ENCODE measurements at regions not wholly inside any gene's neighbourhood (a gene's known extent, or its start where the extent isn't known, plus 50 kb on each side); places are given as distances from the start of the nearest gene placed in this dataset.

DNA sequence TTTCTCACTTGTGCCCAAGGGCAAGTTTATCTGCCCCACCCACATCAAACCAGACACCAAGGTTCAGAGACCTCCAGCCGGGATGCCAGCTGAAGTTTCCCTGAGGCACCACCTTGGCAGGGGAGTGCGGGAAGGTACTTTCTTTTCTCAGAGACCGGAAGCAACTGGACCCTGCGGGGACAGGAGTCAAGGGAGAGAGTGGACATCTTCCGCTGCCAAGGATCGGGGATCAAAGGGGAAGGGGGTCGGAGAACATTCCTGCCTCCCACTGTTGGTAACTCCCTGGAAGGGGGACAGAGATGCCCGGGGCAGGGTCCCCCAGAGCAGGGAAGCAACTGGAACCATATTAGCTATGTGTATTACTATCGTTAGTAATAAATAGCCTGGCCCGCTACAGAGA lies 161.8 kb downstream of the DICER1 start:
- no peak for DNase-seq (ENCODE audit: low spot score)

DNA sequence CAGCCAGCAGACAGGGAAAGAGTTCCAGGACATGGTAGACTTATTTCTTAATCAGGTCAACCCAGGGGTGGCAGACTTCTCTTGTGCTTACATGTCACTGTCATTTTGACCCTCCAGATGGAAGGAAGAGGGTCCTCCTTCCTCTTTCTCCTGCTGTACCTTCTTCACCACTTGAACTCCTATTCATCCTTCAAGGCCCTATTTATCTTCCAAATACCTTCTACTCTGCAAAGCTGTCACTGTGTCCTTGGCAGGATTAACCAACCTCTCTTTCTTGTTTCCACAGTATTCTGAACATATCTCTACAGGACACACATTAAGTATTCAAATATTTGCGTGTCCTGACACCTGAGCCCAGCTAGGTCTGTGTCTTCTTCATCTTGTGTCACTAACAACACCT lies 163.1 kb downstream of the DICER1 start:
- DNase-seq (ENCODE audit: low spot score) = no peak

DNA sequence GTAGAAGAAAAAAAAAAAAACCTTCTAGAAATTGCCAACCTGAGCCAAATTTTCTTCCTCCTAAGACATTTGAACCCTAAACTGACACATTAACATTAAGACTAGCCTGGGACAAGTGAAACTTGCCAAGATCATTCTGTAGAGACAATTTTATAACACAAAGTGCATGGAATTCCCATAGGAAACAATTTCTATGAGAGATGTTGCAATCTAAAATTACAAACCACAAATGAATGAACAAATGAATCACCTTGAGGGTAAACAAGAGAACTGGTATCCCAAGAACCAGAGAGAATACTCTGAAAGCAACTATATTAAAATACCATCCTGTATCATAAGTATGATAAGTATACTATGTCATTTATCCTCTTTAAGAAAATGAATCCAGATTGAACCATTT lies 165.3 kb downstream of the DICER1 start:
- DNase-seq (ENCODE audit: low spot score) = peak; percentile 11

DNA sequence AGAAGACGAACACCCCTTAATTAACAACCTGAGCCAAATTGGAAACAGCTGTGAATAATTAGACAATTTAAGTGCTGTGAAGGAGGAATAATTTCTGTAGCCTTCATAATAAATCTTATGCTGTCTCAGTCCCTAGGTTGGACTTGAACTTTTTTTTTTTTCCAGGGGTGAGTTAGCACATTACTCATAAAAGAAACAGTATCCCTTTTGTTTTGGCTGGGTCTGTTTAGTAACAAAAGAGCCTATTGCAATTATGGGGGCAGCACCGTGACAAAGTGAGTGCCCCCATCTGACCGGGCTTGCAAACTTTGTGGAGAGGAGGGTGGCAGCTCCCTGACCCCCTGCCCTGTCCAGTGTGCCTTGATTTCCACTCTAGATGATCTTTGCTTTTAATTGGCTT lies 167.4 kb downstream of the DICER1 start:
- no peak for DNase-seq (ENCODE audit: low spot score)

DNA sequence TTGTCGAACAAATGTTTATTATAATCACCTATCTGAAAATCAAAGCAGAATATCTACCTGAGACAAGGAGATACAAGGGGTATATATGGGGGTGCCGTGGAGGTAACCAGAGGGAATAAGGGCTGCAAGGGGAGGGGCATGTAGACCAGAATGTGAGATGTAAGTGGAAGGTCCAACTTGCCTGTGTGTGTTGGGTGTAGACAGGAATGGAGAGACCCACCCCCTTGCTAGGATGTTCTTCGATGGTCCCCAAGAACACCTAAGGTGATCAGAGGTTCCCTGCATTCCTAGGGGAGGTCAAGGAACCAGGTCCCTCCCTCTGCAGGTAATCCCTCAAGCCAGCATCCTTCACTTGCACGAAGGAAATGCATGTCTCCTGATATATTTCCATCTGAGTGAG lies 167.9 kb downstream of the DICER1 start:
- DNase-seq (ENCODE audit: low spot score) = no peak

DNA sequence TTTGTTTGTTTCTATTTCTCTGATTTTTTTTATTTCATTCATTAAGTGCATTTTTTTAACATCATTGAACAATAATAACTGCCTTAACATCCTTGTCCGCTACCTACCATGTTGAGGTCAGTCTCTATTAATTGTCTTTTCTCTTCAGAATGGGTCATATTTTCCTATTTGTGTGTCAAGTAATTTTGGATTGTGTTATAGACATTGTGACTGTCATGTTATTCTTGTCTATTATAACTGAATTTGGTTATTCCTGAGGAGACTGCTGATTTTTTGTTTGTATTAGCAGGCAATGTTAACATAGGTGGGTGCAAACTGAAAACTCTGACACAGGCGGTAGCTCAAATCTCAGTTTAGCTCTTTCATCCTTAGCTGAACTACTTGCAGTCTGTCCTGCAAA lies 169.9 kb downstream of the DICER1 start:
- DNase-seq (ENCODE audit: low spot score) = no peak

DNA sequence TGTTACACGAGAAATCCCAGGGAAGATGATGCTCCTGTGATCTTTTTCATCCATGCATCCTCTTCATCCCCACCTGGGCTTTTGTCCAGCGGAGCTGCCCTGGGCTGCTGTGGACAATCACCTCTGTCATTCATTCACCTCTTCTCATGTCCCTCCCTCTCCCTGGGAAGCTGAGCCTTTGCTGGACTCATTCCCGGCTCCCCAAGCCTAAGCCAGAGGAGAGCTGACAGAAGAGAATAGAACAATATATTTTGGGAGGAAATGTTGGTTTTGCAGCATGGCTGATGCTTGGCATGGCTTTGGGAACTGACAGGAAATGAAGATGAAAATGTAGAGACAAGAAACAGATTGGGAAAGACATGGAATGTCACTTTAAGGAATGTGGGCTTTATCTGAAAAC lies 177.4 kb downstream of the DICER1 start:
- no peak for DNase-seq (ENCODE audit: low spot score)

DNA sequence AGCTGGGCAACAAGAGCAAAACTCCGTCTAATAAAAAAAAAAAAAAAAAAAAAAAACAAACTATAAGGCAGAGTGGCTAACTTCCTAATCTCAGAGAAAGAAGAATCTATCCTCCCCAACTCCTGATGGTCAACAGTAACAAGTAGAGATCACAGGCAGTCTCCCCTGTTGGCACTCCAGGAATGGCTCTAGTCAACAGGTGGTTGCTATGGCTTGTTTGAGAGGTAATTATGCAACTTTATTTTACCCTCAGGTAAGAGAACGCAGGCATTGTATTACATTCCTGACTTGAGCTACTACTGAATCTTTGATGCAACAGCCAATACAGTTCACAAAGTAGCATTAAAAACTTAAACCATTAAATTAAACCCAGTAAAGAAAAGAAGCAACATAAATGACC lies 180.3 kb downstream of the DICER1 start:
- no peak for DNase-seq (ENCODE audit: low spot score)

DNA sequence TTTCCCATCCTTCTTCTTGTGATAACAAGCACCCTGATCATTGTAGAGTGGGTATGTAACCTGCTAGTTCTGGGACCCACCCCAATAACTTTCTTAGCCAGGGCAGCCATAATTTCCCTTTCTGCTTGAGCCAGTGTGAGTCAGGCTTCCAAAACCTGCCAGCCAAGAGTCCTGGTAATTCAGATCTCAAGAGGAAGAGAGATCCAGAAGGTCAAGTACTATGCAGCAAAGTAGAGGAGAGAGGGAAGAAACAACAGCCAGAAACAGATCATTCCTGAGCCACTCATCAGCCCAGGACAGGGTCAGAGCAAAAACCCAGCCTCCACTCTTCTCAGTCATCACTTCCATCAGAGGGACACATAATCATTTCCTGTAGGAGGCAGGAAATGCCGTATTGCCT lies 182.0 kb downstream of the DICER1 start:
- DNase-seq (ENCODE audit: low spot score) = no peak

DNA sequence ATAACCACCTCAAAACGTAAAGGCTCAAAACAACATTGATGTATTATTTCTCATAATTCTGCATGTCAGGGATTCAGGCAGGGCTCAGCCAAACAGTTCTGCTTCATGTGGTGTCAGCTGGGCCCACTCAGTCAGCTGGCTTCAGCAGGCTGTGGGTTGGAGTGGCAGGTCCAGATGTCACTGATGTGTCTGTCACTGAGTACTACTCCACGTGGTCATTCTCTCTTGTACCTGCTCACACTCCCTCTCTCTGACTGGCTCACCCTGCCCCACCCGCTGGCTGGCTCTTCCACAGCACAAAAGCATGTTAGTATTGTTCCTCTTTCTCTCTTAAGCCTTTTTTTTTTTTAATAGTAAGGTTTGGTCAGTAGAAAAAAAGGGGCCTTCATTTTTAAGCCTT lies 182.4 kb downstream of the DICER1 start:
- DNase-seq (ENCODE audit: low spot score) = no peak

DNA sequence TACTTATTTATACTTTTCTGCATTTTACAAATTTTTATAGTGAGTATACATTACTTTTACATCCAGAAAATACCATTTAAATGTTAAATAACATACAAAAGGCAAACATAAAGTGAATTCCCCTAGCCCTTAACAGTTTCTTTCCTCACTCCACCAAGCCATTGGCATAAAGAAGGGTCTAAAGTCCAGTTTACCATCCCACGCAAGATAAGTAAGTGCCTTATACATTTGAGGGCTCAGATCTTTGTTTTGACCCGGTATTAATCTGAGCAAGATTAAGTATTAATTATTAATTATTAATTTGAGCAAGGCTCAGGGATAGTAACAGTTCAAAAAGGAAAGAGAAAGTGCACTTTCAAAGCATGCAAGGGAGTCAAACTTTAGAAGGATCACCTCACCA lies 182.9 kb downstream of the DICER1 start:
- no peak for DNase-seq (ENCODE audit: low spot score)

DNA sequence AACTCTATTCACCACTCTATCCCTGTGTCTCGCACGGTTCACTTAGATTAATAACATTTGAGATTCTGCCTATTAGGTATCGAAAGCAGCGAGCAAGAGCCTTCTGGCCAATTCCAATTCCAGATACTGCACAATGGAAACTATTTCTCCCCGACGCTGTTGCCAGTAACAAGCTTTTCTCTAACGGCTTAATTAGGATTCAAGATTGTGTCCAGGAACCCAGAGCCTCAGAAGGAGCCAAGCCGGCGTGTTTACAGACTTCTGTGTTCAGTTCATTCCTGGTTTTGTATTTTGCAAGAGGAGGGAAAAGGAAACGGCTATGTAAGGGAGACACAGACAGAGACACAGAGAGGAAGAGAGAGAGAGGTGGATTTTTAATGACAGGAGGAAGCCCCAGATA lies 185.6 kb downstream of the DICER1 start:
- DNase-seq (ENCODE audit: low spot score) = no peak

DNA sequence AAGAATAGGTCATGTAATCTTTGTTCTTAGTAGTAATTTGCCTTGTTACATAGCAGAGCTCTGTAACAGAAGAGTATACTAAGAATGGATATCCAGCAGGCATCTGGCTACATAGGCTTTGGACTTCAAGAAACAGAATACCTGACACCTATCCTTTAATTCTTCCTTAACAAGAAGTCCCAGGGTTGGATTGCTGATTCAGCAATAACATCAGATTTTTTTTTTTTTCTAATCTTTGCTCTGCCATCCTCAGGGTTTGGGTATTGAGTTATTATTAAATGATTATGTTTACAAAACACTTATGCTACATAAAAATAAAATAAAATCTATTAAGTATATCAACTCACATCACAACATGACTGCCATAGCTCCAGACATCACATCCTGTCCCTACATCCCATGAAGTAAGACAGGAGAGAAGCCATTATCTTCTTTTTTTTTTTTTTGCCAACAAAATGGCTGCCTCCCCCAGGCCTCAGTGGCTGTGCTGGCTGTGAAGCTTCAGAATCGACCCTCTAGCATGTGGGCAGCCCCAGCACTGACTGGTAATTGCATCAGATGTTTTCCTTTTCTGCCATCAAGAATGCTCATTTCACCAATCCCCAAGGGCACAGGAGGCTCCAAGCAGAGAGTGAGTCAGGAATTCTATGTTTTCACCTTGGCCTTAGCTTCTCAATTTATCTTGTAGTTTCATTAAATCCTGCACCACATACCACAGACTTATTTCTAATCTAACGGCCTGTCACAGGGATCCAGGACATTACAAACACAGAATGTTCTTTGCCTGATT lies 186.2 kb downstream of the DICER1 start:
- no peak for DNase-seq (ENCODE audit: low spot score)

DNA sequence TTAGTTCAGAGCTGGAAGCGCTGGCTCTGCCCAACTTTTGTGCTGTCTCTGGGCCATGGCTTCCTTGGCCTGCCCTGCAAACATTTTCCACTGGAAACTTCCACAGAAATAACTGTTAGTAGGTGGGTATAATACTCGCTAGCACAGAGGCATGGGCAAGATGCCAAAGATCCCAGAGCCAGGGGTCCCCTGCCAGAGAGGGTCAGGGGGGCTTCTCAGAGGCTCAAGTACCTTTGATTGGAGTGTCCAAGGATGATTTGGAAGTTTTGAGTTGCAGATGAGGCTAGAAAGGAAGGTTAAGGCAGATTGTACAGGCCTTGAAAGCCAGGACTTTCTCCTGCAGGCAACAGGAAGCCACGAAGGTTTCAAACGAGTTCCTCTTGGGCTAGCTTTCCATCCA lies 187.6 kb downstream of the DICER1 start:
- no peak for DNase-seq (ENCODE audit: low spot score)

DNA sequence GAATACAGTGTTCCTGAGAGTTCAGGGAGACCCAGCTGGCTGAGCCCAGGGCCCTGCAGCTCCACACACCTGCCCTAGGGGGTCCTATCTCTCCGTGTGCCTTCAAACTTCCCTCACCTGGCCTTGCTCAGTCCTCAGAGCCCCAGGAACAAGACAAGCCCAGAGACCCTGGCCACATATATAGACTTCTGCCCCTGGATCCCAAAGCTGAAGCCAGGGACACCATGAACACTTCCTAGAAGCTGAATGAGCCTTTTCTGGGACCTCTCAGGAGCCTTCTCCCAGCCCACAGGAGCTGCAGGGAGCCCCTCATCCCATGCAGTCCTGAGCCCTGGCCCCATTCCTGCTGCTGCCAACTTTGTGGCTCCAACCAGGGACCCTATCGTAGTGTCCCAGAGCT lies 190.5 kb downstream of the DICER1 start:
- no peak for DNase-seq (ENCODE audit: low spot score)

DNA sequence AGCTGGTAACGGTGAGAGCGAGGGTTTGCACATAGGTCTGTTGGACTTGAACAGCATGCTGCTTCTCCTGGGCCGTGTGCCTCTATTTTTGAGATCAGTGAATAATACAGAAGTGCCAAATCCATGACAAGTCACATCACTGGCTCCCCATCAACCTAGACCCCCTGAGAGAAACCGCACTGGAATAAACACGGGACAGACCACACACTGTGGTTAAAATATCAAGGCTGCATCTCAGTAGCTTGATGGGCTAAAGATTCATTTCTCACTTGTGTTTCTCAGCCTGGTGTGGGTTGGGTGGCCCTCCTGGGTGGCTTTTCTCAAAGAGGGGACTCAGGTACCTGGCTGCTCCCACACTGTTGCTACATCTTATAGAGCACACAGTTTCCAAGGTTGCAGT lies 191.0 kb downstream of the DICER1 start:
- no peak for DNase-seq (ENCODE audit: low spot score)

DNA sequence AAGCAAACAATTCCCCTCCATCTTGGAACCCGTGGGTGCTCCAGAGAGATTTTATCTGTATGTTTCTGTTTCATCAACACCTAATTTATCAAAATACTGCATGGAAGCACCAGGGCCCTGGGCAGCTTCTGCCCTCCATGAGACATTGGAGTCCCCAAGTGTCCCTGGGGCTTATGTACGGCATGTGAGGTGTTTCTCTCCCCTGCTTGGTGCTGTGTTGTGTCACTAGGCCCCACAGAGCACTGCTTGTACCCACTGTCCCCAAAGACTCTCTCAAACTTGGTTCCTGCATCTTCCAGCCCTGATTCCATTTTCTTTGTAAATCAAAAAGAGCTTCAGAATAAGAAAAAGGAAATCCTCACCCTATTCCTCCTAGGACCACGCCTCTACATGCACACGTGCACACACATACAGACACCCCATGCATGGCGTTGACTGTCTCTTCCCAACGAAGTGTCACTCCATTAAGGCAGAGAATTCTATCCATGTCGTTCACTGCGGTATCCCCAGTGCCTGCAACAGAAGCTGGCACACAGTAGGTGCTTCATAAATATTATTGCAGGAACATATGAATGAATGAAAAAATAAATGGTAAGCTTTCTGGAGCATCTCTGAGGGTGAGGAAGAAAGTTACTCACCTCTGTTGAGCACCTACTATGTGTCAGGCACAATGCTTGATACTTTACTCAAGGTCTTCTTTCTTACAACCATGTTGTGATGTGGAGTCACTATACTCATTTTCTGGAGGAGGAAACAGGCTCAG lies 191.6 kb downstream of the DICER1 start:
- DNase-seq (ENCODE audit: low spot score) = no peak

DNA sequence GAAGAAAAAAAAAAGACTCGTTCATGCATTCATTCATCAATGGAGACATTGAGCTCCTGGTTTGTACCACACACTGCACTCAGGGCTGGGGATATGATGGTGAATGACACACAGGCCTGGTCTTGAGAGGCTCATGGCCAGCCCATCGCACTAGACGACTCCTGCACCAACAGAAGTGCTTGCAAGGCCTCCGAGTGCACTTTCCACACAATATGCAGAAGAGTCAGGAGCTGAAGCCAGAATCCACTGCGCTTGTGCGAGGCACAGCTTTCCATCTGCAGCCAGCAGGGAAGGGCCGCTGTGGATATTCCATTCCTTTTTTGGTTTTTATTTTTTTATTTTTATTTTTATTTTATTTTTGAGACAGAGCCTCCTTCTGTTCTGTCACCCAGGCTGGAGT lies 192.4 kb downstream of the DICER1 start:
- DNase-seq (ENCODE audit: low spot score) = no peak

DNA sequence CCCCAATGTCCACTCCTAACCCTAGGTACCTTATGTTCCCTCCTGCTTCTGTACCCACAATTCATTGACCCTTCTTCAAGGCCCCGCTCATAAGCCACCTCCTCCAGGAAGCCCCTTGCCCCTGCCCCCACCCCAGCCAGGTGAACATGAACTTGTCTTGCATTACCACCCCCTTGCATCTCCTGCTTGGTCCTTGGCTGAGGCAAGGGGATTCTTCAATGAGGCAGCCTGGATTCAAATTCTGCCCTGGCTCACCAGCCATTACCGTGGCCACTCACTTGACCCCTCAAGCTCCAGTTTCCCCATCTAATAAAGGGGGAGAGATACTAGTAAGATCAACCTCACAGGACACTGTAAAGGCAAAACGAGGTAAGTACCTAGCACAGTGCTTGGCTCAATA lies 193.1 kb downstream of the DICER1 start:
- DNase-seq (ENCODE audit: low spot score) = no peak

DNA sequence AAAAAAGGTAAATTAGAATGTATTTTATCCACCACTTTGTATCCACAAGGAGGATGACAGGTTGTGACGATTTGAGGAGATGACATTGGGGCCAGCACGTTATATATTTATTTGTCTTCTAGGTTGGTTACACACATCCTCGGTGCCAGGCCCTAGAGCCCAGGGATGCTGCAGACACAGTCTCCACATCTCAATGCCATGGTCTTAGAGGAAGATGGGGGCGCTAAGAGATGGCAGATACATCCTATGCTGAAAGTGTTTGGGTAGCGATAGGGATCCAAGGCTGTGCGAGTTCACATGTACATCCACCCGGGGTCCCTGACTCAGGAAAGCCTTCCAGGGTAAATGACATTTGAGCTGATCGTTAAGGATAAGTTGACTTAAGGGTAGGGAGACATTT lies 193.1 kb upstream of the GSC start:
- no peak for DNase-seq (ENCODE audit: low spot score)

DNA sequence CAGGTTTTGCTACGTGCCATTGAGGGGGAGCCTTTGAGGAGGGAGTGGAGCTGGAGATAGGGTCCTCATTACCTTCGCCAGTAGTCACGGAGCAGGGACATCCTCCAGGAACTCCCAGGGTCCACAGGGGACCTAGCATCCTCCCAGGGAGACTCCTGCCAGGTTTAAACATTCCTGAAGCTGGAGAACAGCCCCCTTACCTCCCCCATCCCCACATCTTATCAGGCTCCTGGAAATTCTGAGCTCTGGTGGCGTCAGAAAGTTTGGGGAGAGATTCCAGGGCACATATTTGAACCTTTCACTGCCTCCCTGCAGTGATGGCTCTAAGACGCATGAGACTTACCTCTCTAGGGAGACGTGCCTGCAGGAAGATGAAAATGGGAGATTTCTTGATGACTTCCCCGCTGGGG lies 192.3 kb upstream of the GSC start:
- DNase-seq (ENCODE audit: low spot score) = no peak

DNA sequence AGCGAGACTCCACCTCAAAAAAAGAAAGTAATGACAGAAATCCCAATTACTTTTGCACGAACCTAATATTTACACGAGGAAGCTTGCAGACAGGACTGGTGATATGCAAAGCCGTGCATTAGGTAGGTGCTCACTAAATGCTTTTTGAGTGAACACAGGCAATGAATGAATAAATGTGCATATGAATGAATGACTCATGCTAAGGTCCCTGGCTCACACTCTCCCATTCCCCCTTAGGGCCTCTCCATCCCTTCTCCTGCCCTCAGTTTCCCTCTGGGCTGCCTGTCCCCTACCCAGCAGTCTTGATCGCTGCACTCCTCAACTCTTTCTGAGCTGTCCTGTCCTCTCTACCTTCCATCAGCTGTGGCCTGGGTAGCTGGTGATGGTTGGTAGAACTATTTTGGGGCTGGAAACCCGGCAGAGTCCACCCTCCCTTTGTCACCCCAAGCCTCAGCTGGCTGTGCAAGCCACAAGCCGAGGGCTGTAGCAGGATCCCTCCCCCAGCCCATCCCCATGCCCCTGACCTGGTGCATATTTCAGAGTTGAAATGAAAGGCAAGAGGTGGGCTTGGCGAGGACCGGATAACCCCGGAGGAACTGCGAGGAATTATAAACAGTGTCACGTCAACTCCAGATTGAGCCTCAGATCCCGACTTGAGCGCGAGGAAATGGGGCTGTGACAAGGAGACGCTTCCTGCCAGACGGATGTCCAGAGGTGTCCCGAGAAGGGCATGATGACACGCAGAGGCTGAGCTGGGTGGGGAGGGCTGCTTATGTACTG lies 191.7 kb upstream of the GSC start:
- DNase-seq (ENCODE audit: low spot score) = no peak

Measured in kidney tubule cell (primary cell).